GM19328 (cell line): ENCODE measurements at regions not wholly inside any gene's neighbourhood (a gene's known extent, or its start where the extent isn't known, plus 50 kb on each side); places are given as distances from the start of the nearest gene placed in this dataset.

Experiments
- ATAC-seq: cut with Tn5 transposase; IDR thresholded peaks from one replicate; pipeline ENCODE4 v1.9.1; 2021; ENCODE audit warnings: mild to moderate bottlenecking, moderate library complexity; ENCODE audit not compliant: unreplicated experiment

DNA sequence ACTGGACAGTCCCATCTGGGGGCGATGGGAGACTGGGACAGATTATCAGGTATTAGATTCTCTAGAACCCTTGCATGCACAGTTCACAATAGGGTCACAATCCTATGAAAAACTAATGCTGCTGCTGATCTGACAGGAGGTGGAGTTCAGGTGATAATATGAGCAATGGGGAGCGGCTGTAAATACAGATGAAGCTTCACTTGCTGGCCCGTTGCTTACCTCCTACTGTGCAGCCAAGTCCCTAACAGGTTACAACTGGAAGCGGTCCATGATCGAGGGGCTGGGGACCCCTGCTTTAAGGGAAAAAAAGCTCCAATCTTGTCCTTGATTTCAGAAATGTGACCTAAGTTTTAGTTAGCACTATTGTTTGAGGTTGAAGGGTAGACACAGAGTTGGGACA is 175.2 kb downstream of the ZNF330 start:
- no peak for ATAC-seq

DNA sequence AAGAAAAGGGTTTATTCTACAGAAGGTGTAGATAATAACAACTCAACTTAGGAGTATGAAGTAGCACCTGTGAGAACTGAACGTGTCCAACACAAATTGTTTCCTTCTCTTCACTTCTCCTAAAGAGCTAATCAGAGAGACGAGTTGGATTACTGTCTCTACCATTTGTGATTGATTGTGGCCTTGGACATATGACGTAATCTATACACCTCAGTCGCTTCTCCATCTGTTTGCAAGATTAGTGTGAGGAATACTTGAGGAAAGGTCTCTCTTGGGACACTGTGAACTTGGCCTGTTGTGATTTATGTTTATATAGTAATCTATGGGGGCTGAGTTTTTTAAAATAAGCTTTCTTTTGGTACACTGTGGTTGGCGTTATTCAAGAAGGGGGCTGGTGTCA is 182.0 kb downstream of the ZNF330 start:
- ATAC-seq, result no peak

DNA sequence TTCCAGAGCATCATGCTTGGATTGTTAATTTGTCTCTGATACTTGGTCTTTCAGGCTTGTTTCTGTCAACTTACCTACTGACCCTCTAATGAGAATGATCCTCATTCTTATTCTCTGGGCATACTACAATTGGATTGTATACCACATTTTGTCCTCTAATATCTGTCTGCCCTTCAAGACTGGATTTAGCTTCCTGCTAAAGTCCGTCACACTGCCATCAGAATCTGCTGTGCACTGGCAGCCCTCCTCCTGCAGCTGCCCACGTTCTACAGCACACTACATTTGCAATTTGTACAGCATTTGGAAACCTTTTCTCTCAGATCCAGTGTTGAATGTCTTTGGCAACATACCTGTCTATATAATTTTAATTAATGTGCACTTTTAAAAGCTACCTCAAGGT is 183.1 kb downstream of the ZNF330 start:
- ATAC-seq, result no peak

DNA sequence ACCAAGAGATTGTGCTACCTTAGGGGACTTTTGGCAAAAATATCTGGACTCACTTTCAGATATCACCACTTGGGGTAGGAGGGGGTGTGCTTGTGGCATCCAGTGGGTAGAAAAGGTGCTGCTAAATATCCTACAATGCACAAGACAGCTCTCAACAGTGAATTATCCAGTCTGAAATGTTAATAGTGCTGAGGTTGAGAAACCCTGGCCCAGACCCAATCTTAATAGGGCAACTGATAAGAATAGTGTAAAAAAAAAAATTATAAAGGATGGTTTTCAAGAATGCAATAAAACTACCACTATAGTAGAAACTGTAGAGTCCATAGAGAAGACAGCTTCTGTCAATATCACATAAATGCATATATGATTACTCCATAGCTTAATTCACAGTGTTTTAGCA is 185.5 kb downstream of the ZNF330 start:
- ATAC-seq, result no peak

DNA sequence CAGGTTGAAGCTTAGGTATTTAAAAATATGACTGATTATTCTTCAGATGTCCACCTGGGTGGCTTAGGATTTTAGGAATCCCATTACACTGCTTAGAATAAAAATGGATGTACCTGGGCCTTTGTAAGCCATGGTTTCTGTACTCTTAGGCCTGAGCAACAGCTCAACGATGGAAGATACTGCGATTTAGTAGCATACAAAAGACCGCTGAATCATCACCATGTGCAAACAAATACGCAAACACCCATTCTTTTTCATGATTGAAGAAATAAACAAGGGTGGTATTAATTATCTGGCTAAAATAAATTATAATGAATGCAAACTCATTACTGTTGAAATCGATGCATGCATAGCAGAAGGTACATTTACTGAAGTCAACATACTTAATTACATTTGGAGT is 188.9 kb downstream of the ZNF330 start:
- ATAC-seq, result no peak

DNA sequence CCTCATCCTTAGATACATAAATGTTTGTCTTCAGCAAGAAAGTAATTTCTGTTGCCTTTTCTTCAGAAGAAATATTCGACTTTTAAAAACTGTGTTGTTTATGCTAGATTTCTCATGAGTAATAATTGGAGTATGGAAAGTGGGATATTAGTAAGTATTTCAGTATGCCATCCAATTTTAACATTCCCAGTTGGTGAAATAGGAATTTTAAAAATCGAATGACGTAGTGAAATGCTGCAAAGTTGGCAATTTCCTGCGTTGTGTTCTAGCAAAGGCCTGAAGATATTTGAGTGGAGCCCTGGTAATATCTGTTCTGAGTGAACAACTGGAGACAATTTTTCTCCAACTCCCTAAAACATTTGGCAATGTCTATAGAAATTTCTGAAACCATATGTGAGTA is 190.1 kb downstream of the ZNF330 start:
- no peak for ATAC-seq

DNA sequence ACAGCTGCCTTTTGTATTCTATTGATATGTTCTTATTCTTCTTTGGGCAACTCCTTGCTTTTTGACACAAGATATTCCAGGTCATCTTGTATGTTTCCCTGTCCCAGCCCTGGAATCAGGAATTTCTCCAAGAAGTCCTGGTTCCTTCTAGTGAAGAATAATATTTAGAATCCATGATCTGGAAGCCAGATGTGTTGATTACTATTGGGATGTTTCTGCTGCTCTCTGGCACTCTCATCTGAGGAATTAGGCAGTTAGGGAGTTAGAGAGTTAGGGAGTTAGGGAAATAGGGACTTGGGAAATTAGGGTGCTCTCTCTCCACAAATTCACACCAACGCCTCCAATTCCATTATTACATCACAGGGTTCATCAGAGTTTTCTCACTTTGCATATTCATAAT is 191.2 kb downstream of the ZNF330 start:
- no peak for ATAC-seq

DNA sequence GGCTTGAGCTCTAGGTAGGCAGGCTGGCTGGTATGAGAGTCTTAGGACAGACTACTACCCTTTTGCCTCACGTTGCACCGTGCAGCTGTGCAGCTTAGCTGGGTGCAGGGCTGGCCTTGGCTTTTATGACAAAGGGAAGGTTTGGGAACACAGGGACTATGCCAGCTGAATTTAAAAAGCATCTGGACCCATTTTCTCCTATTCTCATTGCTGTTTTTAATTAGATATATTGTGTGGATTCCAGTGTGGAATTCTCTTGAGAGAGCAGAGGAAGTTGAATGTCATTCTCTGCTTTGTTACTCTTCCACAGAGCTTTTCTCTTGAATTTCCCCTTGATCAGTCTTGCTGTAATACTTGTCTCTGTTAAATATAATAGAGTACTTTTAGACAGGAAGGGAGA is 192.7 kb downstream of the ZNF330 start:
- no peak for ATAC-seq

DNA sequence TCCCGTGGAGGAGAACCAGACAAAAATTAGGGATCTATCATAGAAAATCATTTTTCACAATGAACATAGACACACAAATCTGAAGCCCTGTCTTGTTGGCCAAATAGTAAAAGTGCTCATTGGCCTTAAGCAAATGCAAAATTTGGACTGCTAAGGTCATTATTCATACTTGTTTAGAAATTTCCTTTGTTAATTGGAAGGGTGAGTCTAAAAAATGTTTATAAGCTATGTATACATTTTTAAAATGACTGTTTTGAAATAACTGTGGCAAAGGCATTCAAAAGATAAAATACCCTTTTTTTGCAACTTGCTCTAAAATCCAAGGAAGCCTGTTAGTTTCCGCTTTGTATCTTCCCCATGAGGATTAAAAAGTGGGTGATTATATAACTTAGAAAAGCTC is 195.0 kb downstream of the ZNF330 start:
- no peak for ATAC-seq

DNA sequence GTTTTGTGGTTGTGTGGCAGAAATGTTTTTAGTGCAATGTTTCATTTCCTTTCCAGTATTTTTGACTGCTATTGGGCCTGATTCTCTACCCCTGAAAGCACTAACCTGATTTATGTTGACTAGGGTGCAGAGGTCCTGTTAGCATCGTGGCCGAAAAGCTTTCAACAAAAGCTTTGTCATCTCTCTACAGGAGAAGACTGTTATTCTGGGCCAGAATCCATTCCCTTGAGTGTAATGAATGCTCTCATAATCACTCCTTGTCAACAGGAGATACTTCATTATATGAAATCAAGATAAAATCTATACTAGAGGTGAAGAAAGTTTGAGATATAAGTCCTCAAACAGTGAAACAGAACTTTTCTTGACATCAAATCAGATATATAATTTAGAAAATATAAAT is 195.5 kb downstream of the ZNF330 start:
- ATAC-seq, result no peak

DNA sequence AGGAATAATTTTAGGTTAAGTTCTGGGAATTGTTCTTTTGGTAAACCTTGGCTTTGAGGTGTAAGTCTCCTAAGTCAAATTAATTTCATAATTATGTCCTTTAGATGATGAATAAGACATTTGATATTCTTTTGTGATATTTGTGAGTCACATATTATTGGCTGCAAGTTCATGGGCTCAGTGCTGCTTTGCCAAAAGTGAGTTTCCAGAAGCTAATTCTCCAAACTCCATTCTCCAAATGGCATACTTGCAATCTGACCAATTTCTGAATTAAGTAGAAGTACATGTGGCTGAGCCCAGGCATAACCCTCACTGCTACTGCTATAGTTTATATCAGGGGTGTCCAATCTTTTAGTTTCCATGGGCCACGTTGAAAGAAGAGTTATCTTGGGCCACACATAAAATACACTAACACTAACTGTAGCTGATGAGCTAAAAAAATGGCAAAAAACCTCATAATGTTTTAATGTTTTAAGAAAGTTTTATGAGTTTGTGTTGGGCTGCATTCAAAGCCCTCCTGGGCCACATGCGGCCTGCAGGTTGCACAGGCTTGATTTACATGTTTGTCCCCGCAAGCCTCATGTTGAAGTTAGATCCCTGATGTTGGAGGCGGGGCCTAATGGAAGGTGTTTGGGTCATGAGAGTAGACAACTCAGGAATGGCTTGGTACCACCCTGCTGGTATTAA is 196.1 kb downstream of the ZNF330 start:
- no peak for ATAC-seq

DNA sequence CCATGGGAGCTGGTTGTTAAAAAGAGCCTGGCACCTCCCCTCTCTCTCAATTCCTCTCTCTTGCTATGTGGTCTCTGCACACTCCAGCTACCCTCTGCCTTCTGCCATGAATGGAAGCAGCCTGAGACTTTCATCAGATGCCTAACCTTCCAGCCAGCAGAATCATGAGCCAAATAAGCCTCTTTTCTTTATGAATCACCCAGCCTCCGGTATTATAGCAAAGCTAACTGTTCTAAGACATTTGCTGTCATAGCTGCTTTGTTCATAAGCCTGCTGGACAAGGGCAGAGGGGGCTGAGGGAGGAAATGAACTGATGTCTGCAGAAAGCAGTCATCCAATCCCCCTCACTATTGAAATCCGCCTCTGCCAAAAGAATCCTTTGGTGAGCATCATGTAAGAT is 196.7 kb downstream of the ZNF330 start:
- no peak for ATAC-seq

DNA sequence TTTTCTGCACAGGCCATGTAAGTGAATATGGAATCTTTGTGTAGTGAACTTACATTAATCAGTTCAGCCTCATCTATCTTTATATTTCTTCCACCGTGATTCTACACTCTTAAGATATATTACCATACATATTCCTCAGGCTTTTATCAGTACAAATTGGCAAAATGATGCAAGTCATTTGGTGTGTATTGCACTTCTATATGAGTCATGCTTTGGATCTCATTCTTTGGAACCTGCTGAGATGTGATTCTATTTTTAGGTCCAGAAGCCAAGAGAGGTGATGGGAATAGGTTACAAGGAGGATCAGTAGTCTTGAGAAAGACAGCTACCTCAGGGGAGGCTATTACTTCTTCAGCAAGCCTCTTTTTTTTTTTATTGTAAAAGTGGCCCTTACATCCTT is 204.4 kb downstream of the ZNF330 start:
- no peak for ATAC-seq

DNA sequence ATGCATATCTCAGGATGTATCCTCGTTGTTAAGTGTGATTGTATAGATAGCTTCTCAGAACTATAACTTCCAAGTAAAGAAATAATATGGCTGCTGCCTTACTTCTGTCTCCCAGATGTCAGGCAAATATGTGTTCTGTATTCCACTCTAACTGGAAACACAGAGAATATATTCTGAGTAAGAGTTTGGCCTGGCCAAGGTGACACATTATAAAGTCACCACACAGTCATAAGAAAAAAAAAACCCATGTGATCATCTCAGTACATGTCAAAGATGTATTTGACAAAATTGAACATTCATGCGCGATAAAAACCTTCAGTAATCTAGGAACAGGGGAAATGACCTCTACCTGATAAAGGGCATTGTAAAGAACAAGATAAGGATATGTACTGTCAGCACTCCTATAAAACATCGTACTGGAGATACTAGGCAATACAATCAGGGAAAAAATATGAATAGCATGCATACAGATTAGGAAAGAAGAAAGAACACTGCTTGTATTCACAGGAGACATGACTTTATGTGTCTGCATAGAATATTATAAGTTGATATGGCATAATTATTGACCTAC is 207.1 kb downstream of the ZNF330 start:
- no peak for ATAC-seq

DNA sequence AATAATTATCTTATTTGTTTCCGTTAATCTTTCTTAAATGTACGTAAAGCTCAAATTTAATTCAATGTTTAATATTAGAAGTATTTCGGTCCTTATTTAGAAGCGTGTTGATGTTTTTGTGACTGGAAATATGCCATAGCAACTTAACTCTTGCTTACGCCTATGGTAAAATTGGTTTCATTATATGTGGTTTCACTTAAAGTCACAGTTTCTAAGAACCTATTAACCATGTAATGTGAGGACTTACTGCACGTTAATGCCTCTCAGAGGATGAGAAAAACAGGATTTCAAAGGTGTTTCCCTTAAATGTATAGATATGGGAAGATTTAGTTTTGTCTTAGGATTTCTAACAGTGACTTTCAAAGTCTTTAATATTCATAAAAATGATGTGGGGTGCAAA is 206.4 kb upstream of the IL15 start:
- ATAC-seq, result no peak

DNA sequence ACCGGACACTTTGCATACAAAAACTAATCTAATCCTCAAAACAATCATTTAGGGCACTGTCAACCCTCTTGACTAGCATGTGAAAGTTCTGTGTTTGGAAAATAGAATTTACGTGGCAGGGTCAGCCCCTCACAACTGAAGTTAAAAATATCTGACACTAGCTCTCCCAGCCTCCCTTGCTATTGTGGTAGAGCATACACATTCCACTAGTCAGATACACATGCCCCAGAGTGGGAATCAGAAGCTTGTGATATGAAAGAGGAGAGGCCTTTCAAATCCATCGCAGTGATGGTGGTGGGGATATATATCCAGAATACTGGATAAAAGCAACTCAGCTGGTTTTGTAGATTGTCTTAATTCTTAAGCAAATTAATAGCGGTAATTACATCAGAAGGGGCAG is 205.7 kb upstream of the IL15 start:
- no peak for ATAC-seq

DNA sequence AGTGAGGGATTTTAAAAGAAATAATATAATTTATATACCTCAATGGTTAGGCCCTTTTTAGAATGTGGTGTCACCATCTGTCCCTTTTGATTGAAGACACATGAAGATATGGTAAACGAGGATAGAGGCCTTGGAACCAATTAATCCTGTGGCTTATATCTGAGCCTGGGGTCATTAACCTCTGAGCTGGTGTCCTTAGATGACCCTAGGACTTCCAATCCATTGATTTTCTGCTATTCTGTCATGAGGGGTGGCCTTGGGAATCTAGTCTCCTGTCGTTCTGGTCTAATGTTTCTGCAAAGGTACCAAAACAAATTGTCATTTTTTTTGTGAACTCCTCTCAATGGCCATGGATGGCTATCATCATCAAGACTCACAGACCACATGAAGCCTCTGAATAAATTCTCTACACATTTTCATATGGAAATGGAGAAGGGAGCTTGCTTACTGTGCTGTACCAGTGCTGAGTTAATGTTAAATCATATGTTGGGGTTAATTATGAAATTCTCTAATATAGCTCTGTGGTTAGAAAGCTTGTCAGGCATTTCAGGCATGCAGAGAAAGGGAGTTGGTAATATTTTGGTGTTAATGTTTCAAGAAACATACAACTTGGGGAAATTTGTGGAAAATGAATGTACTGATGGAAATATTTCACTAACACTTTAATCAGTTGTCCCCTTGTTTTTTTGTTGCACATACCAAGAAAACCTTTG is 204.2 kb upstream of the IL15 start:
- ATAC-seq, result no peak

DNA sequence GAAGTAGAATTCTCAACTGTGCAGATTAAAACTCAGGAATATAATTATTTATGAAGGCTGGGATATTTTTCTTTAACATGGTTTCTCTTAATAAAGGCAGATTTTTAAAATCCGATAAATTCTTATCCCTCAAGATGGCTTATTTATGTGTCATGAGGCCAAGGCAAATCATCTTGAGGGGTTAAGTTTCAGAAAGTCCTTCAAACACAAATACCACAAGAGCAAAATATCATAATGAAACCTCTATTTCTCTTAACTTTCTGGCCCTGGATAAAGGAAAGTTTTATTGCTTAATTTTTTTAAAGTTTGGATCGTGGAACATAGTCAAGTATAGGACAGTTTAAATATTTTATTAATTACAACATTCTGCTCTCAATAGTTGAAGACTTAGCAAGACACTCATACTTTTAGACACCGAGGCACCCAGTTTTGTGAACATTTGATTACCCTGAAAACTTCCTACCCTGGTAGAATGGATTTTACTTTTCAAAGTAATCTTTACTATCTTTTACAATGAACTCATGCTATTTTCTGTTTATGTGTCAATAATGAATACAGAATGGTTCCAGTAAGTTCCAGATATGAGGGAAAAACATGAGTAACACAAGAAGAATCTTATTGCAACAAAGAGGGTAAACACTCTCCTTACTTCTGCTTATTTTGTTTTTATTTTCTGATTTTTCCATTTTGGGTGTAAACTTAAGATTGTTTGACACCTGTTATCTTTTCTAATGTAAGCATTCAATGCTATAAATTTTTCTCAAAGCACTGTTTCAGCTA is 200.7 kb upstream of the IL15 start:
- no peak for ATAC-seq

DNA sequence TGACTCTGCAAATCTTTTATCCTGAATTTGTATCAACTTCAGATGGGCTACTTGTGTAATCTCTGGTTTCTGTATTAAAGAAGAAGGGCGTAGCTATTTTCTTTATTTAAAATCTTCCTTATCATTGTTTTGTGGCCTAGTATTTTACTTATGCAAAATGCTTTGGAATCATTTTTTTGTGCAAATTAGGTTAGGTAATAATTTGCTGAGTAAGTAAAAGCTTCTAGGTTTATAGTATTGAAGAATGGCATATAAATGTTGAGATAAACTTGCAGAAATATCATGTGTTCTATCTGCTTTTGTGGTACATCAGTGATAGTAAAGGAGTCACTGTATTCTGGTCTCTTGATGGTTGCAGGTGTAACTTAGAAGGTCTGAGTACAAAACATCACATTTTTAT is 197.2 kb upstream of the IL15 start:
- no peak for ATAC-seq

DNA sequence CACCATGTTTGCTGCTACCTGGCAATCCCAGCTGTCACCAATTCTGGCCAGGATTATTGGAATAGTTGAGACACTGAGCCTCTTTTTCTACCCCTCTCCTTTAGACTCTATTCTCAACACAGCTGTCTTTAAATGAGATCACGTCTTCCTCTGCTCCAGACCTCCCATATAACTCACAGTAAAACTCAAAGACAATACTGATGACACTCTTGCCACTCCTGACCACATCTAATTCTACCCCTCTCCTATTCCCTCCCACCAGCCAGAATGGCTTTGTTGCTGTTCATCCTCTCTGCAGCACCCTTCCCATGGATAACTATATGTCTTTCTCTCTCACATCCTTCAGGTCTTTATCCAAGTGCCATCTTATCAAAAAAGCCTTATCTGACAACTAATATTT is 188.6 kb upstream of the IL15 start:
- ATAC-seq, result no peak

DNA sequence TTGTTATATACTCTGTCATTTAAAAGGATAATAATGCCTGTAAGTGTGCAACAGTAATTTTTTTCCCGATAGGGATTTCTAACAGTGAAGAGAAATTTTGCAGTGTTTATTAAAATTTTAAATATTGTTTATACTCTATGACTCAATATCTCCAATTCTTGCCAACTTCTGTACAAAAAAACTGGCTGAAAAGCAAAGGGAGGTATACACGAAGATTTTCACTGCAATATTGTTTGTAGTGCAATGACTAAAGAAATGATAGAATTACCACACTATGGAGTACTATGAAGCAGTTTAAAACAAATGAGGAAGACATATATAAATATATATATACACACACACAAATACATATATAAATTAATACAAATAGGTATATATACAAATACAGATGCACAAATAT is 187.9 kb upstream of the IL15 start:
- ATAC-seq, result no peak

DNA sequence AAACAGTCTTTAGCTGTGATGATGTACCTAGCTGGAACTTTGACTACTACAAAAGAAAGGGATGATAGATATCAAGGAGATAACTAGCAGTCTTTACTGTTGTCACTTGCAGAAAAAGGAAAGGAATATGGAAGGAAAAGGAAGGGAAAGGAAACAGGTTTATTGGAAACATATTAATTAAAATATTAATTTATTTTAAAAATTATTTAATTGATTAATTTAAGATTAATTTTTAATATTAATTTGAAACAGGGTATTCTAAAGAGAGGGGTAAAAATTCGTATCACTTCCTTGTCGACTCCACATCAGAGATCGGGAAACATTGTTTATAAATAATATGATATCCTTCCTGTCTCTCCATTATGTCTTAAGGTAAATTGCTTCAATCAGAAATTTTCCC is 186.5 kb upstream of the IL15 start:
- no peak for ATAC-seq
